GM19238 (cell line): ENCODE measurements at regions not wholly inside any gene's neighbourhood (a gene's known extent, or its start where the extent isn't known, plus 50 kb on each side); places are given as distances from the start of the nearest gene placed in this dataset.

Experiments
- DNase-seq: peaks from one replicate; pipeline ENCODE4 v3.0.0; 2011; ENCODE audit warnings: low spot score; ENCODE audit not compliant: insufficient read length

- no peak for DNase-seq
Observed at GRCh38 chr1:209485751-209486150, 97.8 kb upstream of the CAMK1G start.

GRCh38 chr1:209486861-209487593 is 96.5 kb upstream of the CAMK1G start:
- DNase-seq, result no peak

DNA sequence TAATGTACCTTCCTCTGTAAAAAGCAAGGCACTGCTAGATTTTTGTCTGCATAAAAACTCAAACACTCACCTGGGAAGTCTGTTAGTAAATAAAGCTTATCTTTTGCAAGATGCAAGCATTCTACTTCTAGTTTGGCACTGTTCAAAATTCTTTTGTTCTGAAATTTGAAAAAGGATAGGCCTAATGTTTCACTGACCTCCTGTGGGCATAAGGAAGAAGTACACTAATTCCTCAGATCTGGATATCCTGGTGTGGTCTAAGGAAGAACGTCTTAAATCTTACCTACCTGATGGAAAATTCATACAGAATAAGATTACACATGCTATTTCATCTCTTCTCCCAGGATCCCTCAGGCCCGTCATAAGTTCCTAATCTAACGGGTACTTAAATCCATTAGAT is 93.5 kb upstream of the CAMK1G start:
- DNase-seq, result no peak

- DNase-seq, result no peak
Observed at GRCh38 chr1:209491031-209491430, 92.5 kb upstream of the CAMK1G start.

GRCh38 chr1:209491496-209491895 is 92.0 kb upstream of the CAMK1G start:
- DNase-seq, result no peak

DNA sequence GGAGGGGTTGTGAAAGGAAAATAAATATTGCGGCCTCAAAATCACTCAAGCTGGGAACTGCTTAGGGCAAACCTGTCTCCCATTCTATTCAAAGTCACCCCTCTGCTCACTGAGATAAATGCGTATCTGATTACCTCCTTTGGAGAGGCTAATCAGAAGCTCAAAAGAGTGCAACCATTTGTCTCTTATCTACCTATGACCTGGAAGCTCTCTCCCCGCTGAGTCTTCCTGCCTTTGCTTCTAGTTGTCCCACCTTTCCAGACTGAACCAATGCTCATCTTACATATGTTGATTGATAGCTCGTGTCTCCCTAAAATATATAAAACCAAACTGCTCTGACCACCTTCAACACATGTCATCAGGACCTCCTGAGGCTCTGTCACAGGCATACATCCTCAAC is 91.6 kb upstream of the CAMK1G start:
- no peak for DNase-seq

GRCh38 chr1:209493559-209493958 is 90.0 kb upstream of the CAMK1G start:
- DNase-seq, result no peak

- no peak for DNase-seq
Observed at GRCh38 chr1:209497729-209498128, 85.8 kb upstream of the CAMK1G start.

- no peak for DNase-seq
Observed at GRCh38 chr1:209500993-209501392, 82.5 kb upstream of the CAMK1G start.

DNA sequence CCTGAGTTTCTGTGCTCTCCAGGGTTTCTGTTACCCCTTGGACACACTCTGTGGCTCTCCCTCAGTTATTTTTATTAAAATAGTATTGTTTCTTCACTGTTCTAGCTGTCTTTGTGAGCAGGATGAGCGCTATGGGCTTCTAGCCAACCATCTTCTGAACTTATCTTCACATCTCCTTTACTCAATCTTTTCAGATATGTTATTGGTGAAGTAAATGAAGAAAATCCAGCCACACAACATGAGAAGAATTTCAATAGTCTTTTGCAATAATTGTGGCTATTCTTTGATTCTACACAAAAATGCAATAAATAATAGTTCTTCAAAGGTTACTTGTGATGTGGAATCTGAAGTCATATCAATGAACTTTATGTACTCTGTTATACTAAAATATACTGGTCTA is 80.3 kb upstream of the CAMK1G start:
- no peak for DNase-seq

GRCh38 chr1:209504571-209504970 is 78.9 kb upstream of the CAMK1G start:
- no peak for DNase-seq

- no peak for DNase-seq
Observed at GRCh38 chr1:209505044-209505443, 78.5 kb upstream of the CAMK1G start.

DNA sequence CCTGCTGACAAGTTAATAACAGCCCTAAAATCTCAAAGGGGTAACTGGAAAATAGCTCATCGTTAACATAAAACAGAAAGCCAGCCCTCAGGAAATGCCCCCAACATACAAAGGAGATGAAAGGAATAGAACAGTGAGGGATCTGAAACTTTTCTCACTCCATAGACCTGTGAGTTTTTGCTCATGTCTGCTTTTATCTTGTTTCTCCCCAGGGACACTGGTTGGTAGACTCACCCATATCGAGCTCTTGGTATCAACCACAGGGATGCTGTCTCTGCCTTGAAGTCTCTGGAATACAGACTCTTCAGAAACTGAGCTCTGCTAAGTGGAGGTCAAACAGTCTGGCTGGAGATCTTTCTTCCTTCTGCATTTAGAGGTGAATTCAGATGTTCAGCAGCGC is 77.4 kb upstream of the CAMK1G start:
- DNase-seq, result no peak

GRCh38 chr1:209509039-209509438 is 74.5 kb upstream of the CAMK1G start:
- DNase-seq, result no peak

DNA sequence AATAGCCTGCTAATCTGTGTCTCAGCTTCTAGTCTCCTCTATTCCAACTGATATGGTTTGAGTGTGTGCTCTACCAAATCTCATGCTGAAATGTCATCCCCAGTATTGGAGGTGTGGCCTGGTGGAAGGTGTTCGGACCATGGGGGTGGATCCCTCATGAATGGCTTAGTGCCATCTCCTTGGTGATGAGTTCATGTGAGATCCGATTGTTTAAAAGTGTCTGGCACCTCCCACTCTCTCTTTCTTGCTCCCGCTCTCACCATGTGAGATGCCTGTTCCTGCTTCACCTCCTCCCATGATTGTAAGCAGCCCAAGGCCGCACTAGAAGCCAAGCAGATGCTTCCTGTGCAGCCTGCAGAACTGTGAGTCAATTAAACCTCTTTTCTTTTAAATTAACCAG is 73.5 kb upstream of the CAMK1G start:
- DNase-seq, result no peak

GRCh38 chr1:209511169-209511568 is 72.3 kb upstream of the CAMK1G start:
- DNase-seq, result no peak

DNA sequence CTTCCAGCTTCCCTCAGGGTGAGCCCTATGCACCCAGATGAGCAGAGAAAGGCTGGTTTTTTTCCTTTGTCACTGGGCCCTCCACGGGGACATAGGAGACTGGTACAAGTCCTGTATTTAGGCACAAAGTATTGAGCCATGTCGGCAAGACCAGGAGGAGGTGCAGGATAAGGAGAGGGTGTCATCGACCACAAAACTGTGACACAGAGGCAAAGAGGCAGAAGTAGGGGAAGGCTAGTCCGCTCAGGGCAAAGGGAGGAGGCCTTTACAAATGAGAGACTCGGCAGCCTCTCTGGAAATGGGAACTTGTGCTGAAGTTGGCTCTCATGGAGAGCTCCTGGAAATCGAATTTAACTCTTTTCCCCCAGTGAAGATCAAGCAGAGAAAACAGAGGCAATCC is 70.7 kb upstream of the CAMK1G start:
- no peak for DNase-seq

DNA sequence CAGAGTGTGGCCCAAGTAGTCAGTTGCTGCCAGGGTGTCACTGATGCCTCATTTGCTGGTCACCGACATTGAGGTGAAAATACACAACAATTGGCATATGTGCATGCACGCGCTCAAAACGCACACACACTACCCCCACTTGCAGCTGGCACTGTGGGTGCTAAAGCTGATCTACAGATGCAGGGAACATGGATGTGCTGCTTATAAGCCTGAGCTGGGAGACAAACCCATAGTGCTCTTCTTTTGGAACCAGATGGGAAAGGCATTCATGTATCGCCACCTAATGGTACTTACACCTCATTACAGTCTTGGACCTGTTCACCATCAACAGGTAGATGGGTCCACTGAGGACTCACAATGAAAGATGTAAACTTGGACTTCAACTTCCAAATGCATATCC is 70.3 kb upstream of the CAMK1G start:
- DNase-seq, result peak; percentile 4

- DNase-seq, result no peak
Observed at GRCh38 chr1:209516771-209517680, 66.5 kb upstream of the CAMK1G start.

- DNase-seq, result no peak
Observed at GRCh38 chr1:209517681-209518050, 65.8 kb upstream of the CAMK1G start.

- DNase-seq, result no peak
Observed at GRCh38 chr1:209519786-209520185, 63.7 kb upstream of the CAMK1G start.

DNA sequence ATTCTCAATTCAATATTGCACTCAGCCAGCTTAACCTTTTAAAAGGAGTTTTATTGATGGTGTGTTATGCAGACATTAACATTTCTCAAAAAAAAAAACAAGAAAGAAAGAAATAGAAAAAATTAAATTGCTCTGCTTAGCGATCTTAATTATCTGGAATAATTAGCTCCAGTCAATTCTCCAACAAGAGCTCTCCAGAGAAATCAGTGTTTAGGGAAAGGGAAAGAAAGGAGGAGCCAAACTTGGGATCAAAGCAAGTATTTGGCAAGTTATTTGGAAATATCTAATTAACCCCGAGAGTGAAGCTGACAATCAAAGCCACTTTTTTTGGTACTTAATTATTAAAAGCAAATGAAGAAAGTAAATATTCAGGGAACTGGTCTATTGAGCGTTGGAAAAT is 60.7 kb upstream of the CAMK1G start:
- no peak for DNase-seq

DNA sequence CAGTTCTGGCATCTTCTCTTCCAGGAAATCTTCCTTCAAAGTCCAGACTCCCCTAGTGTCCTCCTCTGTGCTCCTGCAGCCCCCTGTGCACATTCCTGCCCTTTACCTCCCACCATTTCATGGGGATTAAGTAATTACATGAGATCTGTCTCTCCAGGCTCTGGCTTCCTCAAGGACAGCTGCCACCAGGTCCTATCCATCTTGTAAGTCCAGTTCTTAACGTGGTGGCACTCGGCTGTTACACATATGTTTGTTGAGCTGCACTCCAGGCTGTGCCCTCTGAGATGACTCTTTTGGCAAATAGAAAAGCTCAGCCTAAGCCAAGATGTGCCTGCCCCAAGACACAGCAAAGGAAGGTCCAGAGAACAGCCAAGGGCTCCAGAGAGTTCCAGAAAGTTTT is 57.4 kb upstream of the CAMK1G start:
- no peak for DNase-seq
